HEK293T (cell line): ENCODE measurements at regions not wholly inside any gene's neighbourhood (a gene's known extent, or its start where the extent isn't known, plus 50 kb on each side); places are given as distances from the start of the nearest gene placed in this dataset.

Experiments used
- BHLHE40 ChIP-seq: fragments of 450-650 bp; IDR thresholded peaks from 2 replicates; pipeline ENCODE4 v1.6.1; 2016; ENCODE audit warnings: mild to moderate bottlenecking, moderate library complexity, borderline replicate concordance
- FOXM1 ChIP-seq: fragments of 450-650 bp; IDR thresholded peaks from 2 replicates; pipeline ENCODE4 v1.6.1; 2017; ENCODE audit warnings: mild to moderate bottlenecking, borderline replicate concordance
- NFRKB ChIP-seq: fragments of 450-650 bp; IDR thresholded peaks from 2 replicates; pipeline ENCODE4 v1.6.1; 2016; ENCODE audit warnings: mild to moderate bottlenecking, moderate library complexity
- SUZ12 ChIP-seq: fragments of 450-650 bp; IDR thresholded peaks from 2 replicates; pipeline ENCODE4 v1.6.1; 2016; ENCODE audit warnings: mild to moderate bottlenecking
- ZNF384 ChIP-seq: fragments of 450-650 bp; IDR thresholded peaks from 2 replicates; pipeline ENCODE4 v1.6.1; 2016

GRCh38 chr6:167774881-167775280 is 51.8 kb upstream of the AFDN start:
- TF ChIP-seq FOXM1 (no peak), NFRKB (no peak), BHLHE40 (no peak), ZNF384 (no peak), SUZ12 (no peak)
